SK-N-SH (cell line): ENCODE measurements at regions not wholly inside any gene's neighbourhood (a gene's known extent, or its start where the extent isn't known, plus 50 kb on each side); places are given as distances from the start of the nearest gene placed in this dataset.

Source experiments
- CTCF ChIA-PET: fragments of 300-600, 350-600 bp; formaldehyde crosslinking; extraction: SDS; loops from one replicate; lab custom pipeline; 2021; lab: Yijun Ruan, JAX
- POLR2A ChIA-PET: fragments of 350-600 bp; sonication (Branson Sonifier 250); formaldehyde crosslinking; extraction: SDS; loops from one replicate; lab custom pipeline; 2020; ENCODE audit warnings: antibody characterized with exemption, inconsistent platforms; lab: Yijun Ruan, JAX
- DNase-seq: peaks from one replicate; pipeline ENCODE4 v3.0.0; 2012
- H2AFZ ChIP-seq: fragments of 200-600 bp; sonication (generic); 2 replicates; pipeline ENCODE4 v1.8.1; 2016; ENCODE audit warnings: antibody characterized with exemption, mild to moderate bottlenecking, low read depth
- H3F3A ChIP-seq: fragments of 200-600 bp; sonication (generic); replicated peaks from 2 replicates; pipeline ENCODE3; 2016; ENCODE audit warnings: antibody characterized with exemption, mild to moderate bottlenecking; ENCODE audit not compliant: insufficient read depth
- H3K27ac ChIP-seq, 2 experiments: fragments of 200-500 bp in 1 of 2; fragments of 200-600 bp in 1 of 2; sonication (Bioruptor generic) in 1 of 2; sonication (generic), shearing (Covaris generic) in 1 of 2; 2 replicates each; pipeline versions ENCODE4 v1.5.1 to v1.6.1; 2014 to 2016; ENCODE audit warnings: low read depth in 2 of 2, inconsistent platforms in 1 of 2, low read length in 1 of 2, mild to moderate bottlenecking in 1 of 2, mixed read lengths in 1 of 2
- H3K27me3 ChIP-seq: fragments of 200-600 bp; sonication (generic), shearing (Covaris generic); 2 replicates; pipeline ENCODE4 v1.6.1; 2016; ENCODE audit warnings: mixed run types; ENCODE audit not compliant: insufficient read depth
- H3K36me3 ChIP-seq, 2 experiments: fragments of 200-500 bp in 1 of 2; fragments of 200-600 bp in 1 of 2; sonication (Bioruptor generic) in 1 of 2; sonication (generic) in 1 of 2; replicated peaks in 1 of 2; 2 replicates each; pipeline versions ENCODE3 to v1.5.1; 2014 to 2016; ENCODE audit warnings: low read length in 1 of 2, mild to moderate bottlenecking in 1 of 2; ENCODE audit not compliant: insufficient read depth in 2 of 2, control insufficient read depth in 1 of 2
- H3K4me1 ChIP-seq, 2 experiments: fragments of 200-500 bp in 1 of 2; fragments of 200-600 bp in 1 of 2; sonication (Bioruptor generic) in 1 of 2; sonication (generic), shearing (Covaris generic) in 1 of 2; 2 replicates each; pipeline versions ENCODE4 v1.5.1 to v1.6.1; 2014 to 2016; ENCODE audit warnings: low read depth in 1 of 2, low read length in 1 of 2, mixed run types in 1 of 2; ENCODE audit not compliant: insufficient read depth in 2 of 2, control insufficient read depth in 1 of 2
- H3K4me2 ChIP-seq: fragments of 200-600 bp; sonication (generic), shearing (Covaris generic); 2 replicates; pipeline ENCODE4 v1.6.1; 2017; ENCODE audit warnings: mixed run types
- H3K4me3 ChIP-seq, 2 experiments: fragments of 200-500 bp in 1 of 2; fragments of 200-600 bp in 1 of 2; sonication (Bioruptor generic) in 1 of 2; sonication (generic), shearing (Covaris generic) in 1 of 2; 2 replicates each; pipeline versions ENCODE4 v1.5.1 to v1.8.1; 2014 to 2016; ENCODE audit warnings: low read depth in 2 of 2, inconsistent platforms in 1 of 2, low read length in 1 of 2, mild to moderate bottlenecking in 1 of 2, mixed read lengths in 1 of 2, moderate library complexity in 1 of 2
- H3K79me2 ChIP-seq: fragments of 200-600 bp; sonication (generic); 2 replicates; pipeline ENCODE4 v1.8.1; 2017; ENCODE audit warnings: mild to moderate bottlenecking; ENCODE audit not compliant: insufficient read depth
- H3K9ac ChIP-seq: fragments of 200-600 bp; sonication (generic); 2 replicates; pipeline ENCODE4 v1.6.1; 2017; ENCODE audit warnings: mixed run types
- H3K9me2 ChIP-seq: fragments of 200-600 bp; sonication (generic); 2 replicates; pipeline ENCODE4 v1.6.1; 2017; ENCODE audit warnings: mixed run types
- H3K9me3 ChIP-seq: fragments of 200-600 bp; sonication (generic); 2 replicates; pipeline ENCODE4 v1.6.1; 2017; ENCODE audit warnings: mixed run types, mild to moderate bottlenecking, moderate library complexity
- H4K20me1 ChIP-seq: fragments of 200-600 bp; sonication (generic); 2 replicates; pipeline ENCODE4 v1.6.1; 2017; ENCODE audit warnings: mild to moderate bottlenecking, mixed run types; ENCODE audit not compliant: insufficient read depth
- CHD2 ChIP-seq: fragments of 150-350 bp; IDR thresholded peaks from 2 replicates; pipeline ENCODE4 v1.6.1; 2018; ENCODE audit warnings: low read length; ENCODE audit not compliant: partially characterized antibody
- ELF1 ChIP-seq: IDR thresholded peaks from 2 replicates; pipeline ENCODE4 v1.4.0; 2012
- EP300 ChIP-seq, 2 experiments: IDR thresholded peaks; 2 replicates each; pipeline versions ENCODE4 v1.4.0 to v1.6.1; 2012; ENCODE audit warnings: borderline replicate concordance in 1 of 2, low read depth in 1 of 2, low read length in 1 of 2
- FOSL2 ChIP-seq: IDR thresholded peaks from 2 replicates; pipeline ENCODE4 v1.4.0; 2012; ENCODE audit warnings: low read depth, mild to moderate bottlenecking, moderate library complexity, borderline replicate concordance
- FOXM1 ChIP-seq: IDR thresholded peaks from 2 replicates; pipeline ENCODE4 v1.4.0; 2012; ENCODE audit warnings: low read depth, mild to moderate bottlenecking
- JUND ChIP-seq: IDR thresholded peaks from 2 replicates; pipeline ENCODE4 v1.4.0; 2012
- MAX ChIP-seq: IDR thresholded peaks from 2 replicates; pipeline ENCODE4 v1.4.0; 2012; ENCODE audit warnings: low read depth
- MEF2A ChIP-seq: IDR thresholded peaks from 2 replicates; pipeline ENCODE4 v1.4.0; 2012; ENCODE audit warnings: low read depth, borderline replicate concordance
- MXI1 ChIP-seq: IDR thresholded peaks from 2 replicates; pipeline ENCODE4 v1.6.1; 2012; ENCODE audit warnings: mild to moderate bottlenecking, low read depth, low read length, improper control_type of control experiment
- NRF1 ChIP-seq: IDR thresholded peaks from 2 replicates; pipeline ENCODE4 v1.6.1; 2012; ENCODE audit warnings: low read depth, mild to moderate bottlenecking, low read length
- PBX3 ChIP-seq: IDR thresholded peaks from 2 replicates; pipeline ENCODE4; 2012
- RFX5 ChIP-seq: IDR thresholded peaks from 2 replicates; pipeline ENCODE4 v1.6.1; 2012; ENCODE audit warnings: mild to moderate bottlenecking, improper control_type of control experiment, low read length
- TEAD4 ChIP-seq: IDR thresholded peaks from 2 replicates; pipeline ENCODE4 v1.4.0; 2012; ENCODE audit warnings: mild to moderate bottlenecking, borderline replicate concordance; ENCODE audit not compliant: insufficient read depth
- USF1 ChIP-seq: IDR thresholded peaks from 2 replicates; pipeline ENCODE4 v1.4.0; 2012; ENCODE audit warnings: low read depth, borderline replicate concordance
- WGBS: methylation state at CpG from one replicate; pipeline ENCODE4 v1.1.6; 2017; ENCODE audit warnings: low lambda C conversion rate; 5-methylcytosine and 5-hydroxymethylcytosine counted together

- H3K9me2 ChIP-seq, result no peaks in the 10 kb centered on the region
- no peak overlapping the region for H2AFZ ChIP-seq
- H3K9me3 ChIP-seq, result no peaks in the 10 kb centered on the region
- H4K20me1 ChIP-seq, result no peaks in the 10 kb centered on the region
- H3K27me3 ChIP-seq, result no peaks in the 10 kb centered on the region
- POLR2A ChIA-PET, result no interaction called here
- no peak overlapping the region for H3K4me2 ChIP-seq
- 81% methylated on average over 5 of the region's 5 CpGs for WGBS
- CTCF ChIA-PET, result no interaction called here
- no peaks in the 10 kb centered on the region for H3K36me3 ChIP-seq
- no peak for DNase-seq
- H3K9ac ChIP-seq, result no peak overlapping the region
- H3F3A ChIP-seq, result peaks cover 5% of the 10 kb centered on the region
- peak overlapping the region in 1 of 2 experiments; percentile 38; a peak in 1 of 4 replicates for H3K27ac ChIP-seq
- H3K4me3 ChIP-seq, result no peak overlapping the region
- peaks cover 13 to 21% of the 10 kb centered on the region in 2 experiments; a peak in 3 of 4 replicates for H3K4me1 ChIP-seq
- no peaks in the 10 kb centered on the region for H3K79me2 ChIP-seq
- no peak for TF ChIP-seq RFX5
Observed at GRCh38 chr1:178645157-178645807, 79.8 kb upstream of the RALGPS2 start.

- Histone ChIP-seq H3K4me1 (peaks cover 13 to 21% of the 10 kb centered on the region in 2 experiments; a peak in 3 of 4 replicates), H3K79me2 (no peaks in the 10 kb centered on the region), H3F3A (peaks cover 5% of the 10 kb centered on the region), H3K36me3 (no peaks in the 10 kb centered on the region), H2AFZ (no peak overlapping the region), H3K27ac (peak overlapping the region in 1 of 2 experiments; percentile 38; a peak in 2 of 4 replicates), H3K27me3 (no peaks in the 10 kb centered on the region), H3K9me2 (no peaks in the 10 kb centered on the region), H3K4me3 (no peak overlapping the region), H3K4me2 (0 out of 2 replicates have a peak overlapping the region, but pooled peaks have one; percentile 21), H4K20me1 (no peaks in the 10 kb centered on the region), H3K9ac (no peak overlapping the region), H3K9me3 (no peaks in the 10 kb centered on the region)
- no peak for DNase-seq
- CTCF ChIA-PET, result no interaction called here
- POLR2A ChIA-PET, result no interaction called here
- TF ChIP-seq TEAD4 (peak; percentile 16; the same call in 1 of the 2 replicates), CHD2 (no peak), EP300 (IDR thresholded peaks at IDR 0.05; ENCODE audit: borderline replicate concordance in 1 of 2, low read depth in 1 of 2, low read length in 1 of 2) (0 out of 4 replicates have a peak, but pooled peaks of 1 of the 2 experiments have one; percentile 21), JUND (peak; percentile 20; the same call in 1 of the 2 replicates), PBX3 (no peak), FOSL2 (peak; percentile 38; the same call in 1 of the 2 replicates)
- 50% methylated on average over 2 of the region's 2 CpGs for WGBS
Observed at GRCh38 chr1:178645808-178646200, 79.2 kb upstream of the RALGPS2 start.

- H3K4me3 ChIP-seq, result no peak overlapping the region
- H3K9ac ChIP-seq, result no peak overlapping the region
- no peak overlapping the region for H3K27ac ChIP-seq
- ChIA-PET CTCF (interaction anchor here (1.2 kb wide), 1 partner anchor 106 kb away, joined by 4 read pairs; no protein-coding TSS in a partner anchor), POLR2A (no interaction called here)
- TF ChIP-seq FOXM1, result no peak
- no peak for TF ChIP-seq MXI1
- no peak for TF ChIP-seq PBX3
- no peak for TF ChIP-seq MEF2A
- TF ChIP-seq USF1, result no peak
- TF ChIP-seq ELF1, result no peak
- TF ChIP-seq MAX, result no peak
- TF ChIP-seq NRF1, result no peak
- peaks cover 18 to 29% of the 10 kb centered on the region in 2 experiments; a peak in 3 of 4 replicates for H3K4me1 ChIP-seq
- 92% methylated on average over 5 of the region's 5 CpGs for WGBS
- H3K9me2 ChIP-seq, result no peaks in the 10 kb centered on the region
- no peaks in the 10 kb centered on the region for H3K27me3 ChIP-seq
- H3F3A ChIP-seq, result peaks cover 5% of the 10 kb centered on the region
- no peak for DNase-seq
- no peaks in the 10 kb centered on the region for H3K36me3 ChIP-seq
- H3K79me2 ChIP-seq, result no peaks in the 10 kb centered on the region
- no peak overlapping the region for H2AFZ ChIP-seq
- no peaks in the 10 kb centered on the region for H3K9me3 ChIP-seq
- peak overlapping the region; percentile 21; the same call in 1 of the 2 replicates for H3K4me2 ChIP-seq
- no peaks in the 10 kb centered on the region for H4K20me1 ChIP-seq
Observed at GRCh38 chr1:178646821-178647220, 78.2 kb upstream of the RALGPS2 start.
